ENCODE measurements at regions not wholly inside any gene's neighbourhood (a gene's known extent, or its start where the extent isn't known, plus 50 kb on each side); places are given as distances from the start of the nearest gene placed in this dataset.

GRCh38 chr18:55086906-55087305 lies 127.6 kb upstream of the CCDC68 start:
- intact Hi-C loops (cut with DNase I; ENCODE audit: low total_unique reads), result no loop called here

GRCh38 chr18:55085557-55086285 lies 126.5 kb upstream of the CCDC68 start:
- no peaks in the 10 kb centered on the region for H3K27me3 ChIP-seq
- no peak overlapping the region for H3K27ac ChIP-seq
- no peak overlapping the region for H3K4me3 ChIP-seq
- H3K36me3 ChIP-seq, result no peaks in the 10 kb centered on the region
- no peaks in the 10 kb centered on the region for H3K4me1 ChIP-seq
- no peak for DNase-seq
- intact Hi-C loops (cut with DNase I; ENCODE audit: low total_unique reads), result no loop called here
- TF ChIP-seq, protein P1, sequence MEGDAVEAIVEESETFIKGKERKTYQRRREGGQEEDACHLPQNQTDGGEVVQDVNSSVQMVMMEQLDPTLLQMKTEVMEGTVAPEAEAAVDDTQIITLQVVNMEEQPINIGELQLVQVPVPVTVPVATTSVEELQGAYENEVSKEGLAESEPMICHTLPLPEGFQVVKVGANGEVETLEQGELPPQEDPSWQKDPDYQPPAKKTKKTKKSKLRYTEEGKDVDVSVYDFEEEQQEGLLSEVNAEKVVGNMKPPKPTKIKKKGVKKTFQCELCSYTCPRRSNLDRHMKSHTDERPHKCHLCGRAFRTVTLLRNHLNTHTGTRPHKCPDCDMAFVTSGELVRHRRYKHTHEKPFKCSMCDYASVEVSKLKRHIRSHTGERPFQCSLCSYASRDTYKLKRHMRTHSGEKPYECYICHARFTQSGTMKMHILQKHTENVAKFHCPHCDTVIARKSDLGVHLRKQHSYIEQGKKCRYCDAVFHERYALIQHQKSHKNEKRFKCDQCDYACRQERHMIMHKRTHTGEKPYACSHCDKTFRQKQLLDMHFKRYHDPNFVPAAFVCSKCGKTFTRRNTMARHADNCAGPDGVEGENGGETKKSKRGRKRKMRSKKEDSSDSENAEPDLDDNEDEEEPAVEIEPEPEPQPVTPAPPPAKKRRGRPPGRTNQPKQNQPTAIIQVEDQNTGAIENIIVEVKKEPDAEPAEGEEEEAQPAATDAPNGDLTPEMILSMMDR (IDR thresholded peaks at IDR 0.05), result no peak
- no peak for TF ChIP-seq POLR2A (IDR thresholded peaks at IDR 0.05)
- no peaks in the 10 kb centered on the region for H3K9me3 ChIP-seq

More at GRCh38 chr18:55086906-55087305, 127.6 kb upstream of the CCDC68 start:
- no peak overlapping the region for H3K27ac ChIP-seq
- no peak for DNase-seq
- TF ChIP-seq, protein P1 (IDR thresholded peaks at IDR 0.05), result no peak
- TF ChIP-seq POLR2A (IDR thresholded peaks at IDR 0.05), result no peak
- H3K9me3 ChIP-seq, result no peaks in the 10 kb centered on the region
- H3K4me3 ChIP-seq, result no peak overlapping the region
- H3K4me1 ChIP-seq, result no peaks in the 10 kb centered on the region
- no peaks in the 10 kb centered on the region for H3K27me3 ChIP-seq
- H3K36me3 ChIP-seq, result no peaks in the 10 kb centered on the region

- peaks cover 0 to 4% of the 10 kb centered on the region in 2 donors for H3K4me1 ChIP-seq
- no peak overlapping the region for H3K27ac ChIP-seq
- no peaks in the 10 kb centered on the region for H3K27me3 ChIP-seq
- H3K4me3 ChIP-seq, result no peak overlapping the region
- H3K9me3 ChIP-seq, result no peaks in the 10 kb centered on the region
- H3K36me3 ChIP-seq, result no peaks in the 10 kb centered on the region
- intact Hi-C loops (cut with DNase I; ENCODE audit: low total_unique reads), result no loop called here
- no peak for TF ChIP-seq POLR2A (IDR thresholded peaks at IDR 0.05)
- TF ChIP-seq, protein P1 (IDR thresholded peaks at IDR 0.05), result no peak
- DNase-seq, result no peak
These were observed 125.3 kb upstream of the CCDC68 start for GRCh38 chr18:55084550-55084949.

- no peaks in the 10 kb centered on the region for H3K27me3 ChIP-seq
- no peak for DNase-seq
- H3K9me3 ChIP-seq, result no peaks in the 10 kb centered on the region
- no peak overlapping the region for H3K4me3 ChIP-seq
- intact Hi-C loops (cut with DNase I; ENCODE audit: low total_unique reads), result no loop called here
- no peak overlapping the region for H3K27ac ChIP-seq
- peaks cover 0 to 4% of the 10 kb centered on the region in 2 donors for H3K4me1 ChIP-seq
- no peaks in the 10 kb centered on the region for H3K36me3 ChIP-seq
- TF ChIP-seq POLR2A (IDR thresholded peaks at IDR 0.05), result no peak
- TF ChIP-seq, protein P1 (IDR thresholded peaks at IDR 0.05), result no peak
These were observed 124.2 kb upstream of the CCDC68 start for GRCh38 chr18:55083461-55083860.

GRCh38 chr18:55079481-55080355 lies 120.5 kb upstream of the CCDC68 start:
- Histone ChIP-seq H3K27me3 (no peaks in the 10 kb centered on the region), H3K4me1 (peaks cover 0 to 4% of the 10 kb centered on the region in 2 donors), H3K27ac (no peak overlapping the region), H3K9me3 (no peaks in the 10 kb centered on the region), H3K36me3 (no peaks in the 10 kb centered on the region), H3K4me3 (no peak overlapping the region)
- peak; percentile 23 to 69 for DNase-seq
- intact Hi-C loops (cut with DNase I; ENCODE audit: low total_unique reads), result no loop called here
- TF ChIP-seq, protein P1 (IDR thresholded peaks at IDR 0.05), result no peak
- no peak for TF ChIP-seq POLR2A (IDR thresholded peaks at IDR 0.05)

Data from uterus (tissue), 3 donors.